Ishikawa (cell line): ENCODE measurements at regions not wholly inside any gene's neighbourhood (a gene's known extent, or its start where the extent isn't known, plus 50 kb on each side); places are given as distances from the start of the nearest gene placed in this dataset.

Experiments
- EP300 ChIP-seq: IDR thresholded peaks from 2 replicates; pipeline ENCODE4 v1.6.1; 2012; ENCODE audit warnings: borderline replicate concordance
- NFIC ChIP-seq: IDR thresholded peaks from 2 replicates; pipeline ENCODE4 v1.6.1; 2012

DNA sequence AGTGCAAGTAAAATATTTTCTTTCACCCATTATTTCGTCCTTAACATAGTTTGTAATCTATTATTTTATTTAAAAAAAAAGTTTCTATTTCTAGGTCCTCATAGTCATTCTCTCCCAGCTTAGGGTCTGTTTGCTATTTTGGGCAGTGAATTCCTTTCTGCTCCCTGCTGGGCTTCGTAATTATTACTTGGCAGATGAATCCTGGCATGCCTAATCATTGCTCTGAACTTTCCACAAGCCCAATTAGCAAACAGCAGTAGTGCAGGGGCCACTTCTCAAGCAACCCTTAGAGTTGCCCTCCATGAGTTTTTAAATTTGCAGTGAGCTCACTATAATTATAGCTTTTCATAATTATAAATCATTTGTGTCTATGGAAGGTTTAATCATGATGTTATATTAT, 1378.3 kb upstream of the SEL1L start:
- TF ChIP-seq NFIC (no peak), EP300 (no peak)
